SK-N-SH treated with all-trans-retinoic acid at 6 μM for 48 hours (cell line): ENCODE measurements at regions not wholly inside any gene's neighbourhood (a gene's known extent, or its start where the extent isn't known, plus 50 kb on each side); places are given as distances from the start of the nearest gene placed in this dataset.

Experiments
- ATAC-seq: fragments of 200-7000 bp; cut with Tn5 transposase; 3 replicates; pipeline ENCODE4 v1.9.1; 2020; ENCODE audit warnings: mild to moderate bottlenecking, moderate library complexity
- ARNTL ChIP-seq: fragments of 450-650 bp; formaldehyde crosslinking; IDR thresholded peaks from 2 replicates; pipeline ENCODE4 v1.5.0; 2020; ENCODE audit warnings: low read depth, mild to moderate bottlenecking, moderate library complexity, borderline replicate concordance
- CSRNP3 ChIP-seq: fragments of 250-450 bp; sonication (Bioruptor Pico); IDR thresholded peaks from 2 replicates; pipeline ENCODE4 v1.5.1; 2021; ENCODE audit warnings: mild to moderate bottlenecking, moderate library complexity
- RARB ChIP-seq: fragments of 250-450 bp; sonication (Bioruptor Pico); IDR thresholded peaks from 2 replicates; pipeline ENCODE4 v1.8.0; 2021; ENCODE audit warnings: mild to moderate bottlenecking, moderate library complexity
- ZC3H10 ChIP-seq: fragments of 250-450 bp; sonication (Bioruptor Pico); IDR thresholded peaks from 2 replicates; pipeline ENCODE4 v1.5.1; 2021; ENCODE audit warnings: mild to moderate bottlenecking, moderate library complexity
- ZNF565 ChIP-seq: fragments of 450-650 bp; formaldehyde crosslinking; conservative IDR thresholded peaks from 2 replicates; pipeline ENCODE4 v1.5.0; 2020; ENCODE audit warnings: low read depth, mild to moderate bottlenecking, moderate library complexity
- ZNF70 ChIP-seq: fragments of 450-650 bp; formaldehyde crosslinking; IDR thresholded peaks from 2 replicates; pipeline ENCODE4 v1.5.0; 2020; ENCODE audit warnings: mild to moderate bottlenecking, moderate library complexity

DNA sequence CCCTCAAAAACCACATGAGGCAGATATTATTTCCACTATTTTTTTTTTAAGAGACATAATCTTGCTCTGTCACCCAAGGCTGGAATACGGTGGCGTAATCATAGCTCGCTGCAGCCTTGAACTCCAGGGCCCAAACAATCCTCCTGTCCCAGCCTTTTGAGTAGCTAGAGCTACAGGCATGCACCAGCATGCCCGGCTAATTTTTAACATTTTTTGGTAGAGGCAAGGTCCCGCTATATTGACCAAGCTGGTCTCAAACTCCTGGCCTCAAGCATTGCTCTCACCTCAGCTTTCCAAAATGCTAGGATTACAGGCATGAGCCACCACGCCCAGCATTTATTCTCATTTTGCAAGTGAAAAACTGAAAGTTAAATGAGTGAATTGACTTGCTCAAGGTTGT lies 50.8 kb upstream of the PIAS1 start:
- no peak for ATAC-seq
- TF ChIP-seq ARNTL (CRISPR knock-in tag) (no peak), CSRNP3 (CRISPR knock-in tag) (no peak), ZNF70 (CRISPR knock-in tag) (no peak), ZNF565 (CRISPR knock-in tag) (no peak), RARB (CRISPR knock-in tag) (no peak), ZC3H10 (CRISPR knock-in tag) (no peak)
- TF ChIP-seq, all 23 proteins: peak for 0
